Bone marrow (tissue), 2 donors: ENCODE measurements at regions not wholly inside any gene's neighbourhood (a gene's known extent, or its start where the extent isn't known, plus 50 kb on each side); places are given as distances from the start of the nearest gene placed in this dataset.
"Not testable (repeated sequence)": the region's sequence is repeated elsewhere in the genome, so short reads cannot be mapped to it uniquely, and the experiment has no call there.

Source experiments
- DNase-seq, 2 donors: peaks; one replicate each; lab custom pipeline; 2025; lab: John Stamatoyannopoulos, UW

GRCh38 chr16:9647981-9648701, 534.1 kb downstream of the GRIN2A start:
- DNase-seq: no peak

GRCh38 chr16:9650284-9650683, 531.9 kb downstream of the GRIN2A start:
- no peak for DNase-seq

- DNase-seq: no peak
These were observed 527.2 kb downstream of the GRIN2A start for GRCh38 chr16:9655051-9655450.

GRCh38 chr16:9657641-9658040, 524.6 kb downstream of the GRIN2A start:
- DNase-seq: no peak

GRCh38 chr16:9658164-9658563, 524.1 kb downstream of the GRIN2A start:
- DNase-seq: no peak

GRCh38 chr16:9658586-9658985, 523.6 kb downstream of the GRIN2A start:
- no peak for DNase-seq

GRCh38 chr16:9660898-9661297, 521.3 kb downstream of the GRIN2A start:
- DNase-seq: no peak

GRCh38 chr16:9661336-9662017, 520.8 kb downstream of the GRIN2A start:
- no peak for DNase-seq

- no peak for DNase-seq
These were observed 518.6 kb downstream of the GRIN2A start for GRCh38 chr16:9663588-9663987.

GRCh38 chr16:9665851-9666271, 516.4 kb downstream of the GRIN2A start:
- DNase-seq: no peak

GRCh38 chr16:9666834-9667480, 515.3 kb downstream of the GRIN2A start:
- DNase-seq: no peak

GRCh38 chr16:9670033-9670432, 512.2 kb downstream of the GRIN2A start:
- no peak for DNase-seq

- not testable (repeated sequence) for DNase-seq
These were observed 511.6 kb downstream of the GRIN2A start for GRCh38 chr16:9670616-9671015.

GRCh38 chr16:9676560-9677300, 505.5 kb downstream of the GRIN2A start:
- not testable (repeated sequence) for DNase-seq

GRCh38 chr16:9677301-9677653, 505.0 kb downstream of the GRIN2A start:
- no peak for DNase-seq

- DNase-seq: no peak
These were observed 502.9 kb downstream of the GRIN2A start for GRCh38 chr16:9679213-9679767.

GRCh38 chr16:9680019-9680655, 502.1 kb downstream of the GRIN2A start:
- no peak for DNase-seq

- DNase-seq: no peak
These were observed 501.3 kb downstream of the GRIN2A start for GRCh38 chr16:9680968-9681367.

GRCh38 chr16:9681508-9681907, 500.7 kb downstream of the GRIN2A start:
- DNase-seq: no peak

- DNase-seq: no peak
These were observed 499.9 kb downstream of the GRIN2A start for GRCh38 chr16:9682320-9682719.

- DNase-seq: no peak
These were observed 498.6 kb downstream of the GRIN2A start for GRCh38 chr16:9683677-9684076.
